Cerebellar cortex (tissue), 1 donor: ENCODE measurements at regions not wholly inside any gene's neighbourhood (a gene's known extent, or its start where the extent isn't known, plus 50 kb on each side); places are given as distances from the start of the nearest gene placed in this dataset.
"Not testable (repeated sequence)": the region's sequence is repeated elsewhere in the genome, so short reads cannot be mapped to it uniquely, and the experiment has no call there.

Experiments
- DNase-seq: peaks from one replicate; pipeline ENCODE4 v3.0.0-alpha.2; 2015; ENCODE audit warnings: low spot score

- no peak for DNase-seq
Measured at GRCh38 chr6:22748681-22749080, 179.3 kb downstream of the HDGFL1 start.

- DNase-seq, result no peak
Measured at GRCh38 chr6:22749696-22750095, 180.3 kb downstream of the HDGFL1 start.

GRCh38 chr6:22751223-22751622 is 181.9 kb downstream of the HDGFL1 start:
- DNase-seq, result no peak

GRCh38 chr6:22752522-22752921 is 183.2 kb downstream of the HDGFL1 start:
- no peak for DNase-seq

GRCh38 chr6:22754061-22754460 is 184.7 kb downstream of the HDGFL1 start:
- DNase-seq, result no peak

- no peak for DNase-seq
Measured at GRCh38 chr6:22755605-22756004, 186.2 kb downstream of the HDGFL1 start.

GRCh38 chr6:22756365-22756764 is 187.0 kb downstream of the HDGFL1 start:
- no peak for DNase-seq

- no peak for DNase-seq
Measured at GRCh38 chr6:22764496-22764895, 195.1 kb downstream of the HDGFL1 start.

- no peak for DNase-seq
Measured at GRCh38 chr6:22765015-22765414, 195.6 kb downstream of the HDGFL1 start.

GRCh38 chr6:22766979-22767378 is 197.6 kb downstream of the HDGFL1 start:
- no peak for DNase-seq

- no peak for DNase-seq
Measured at GRCh38 chr6:22770054-22770453, 200.7 kb downstream of the HDGFL1 start.

- no peak for DNase-seq
Measured at GRCh38 chr6:22774129-22774528, 204.8 kb downstream of the HDGFL1 start.

GRCh38 chr6:22778438-22778837 is 209.1 kb downstream of the HDGFL1 start:
- DNase-seq, result not testable (repeated sequence)

GRCh38 chr6:22779062-22779461 is 209.7 kb downstream of the HDGFL1 start:
- no peak for DNase-seq

GRCh38 chr6:22783931-22784330 is 214.6 kb downstream of the HDGFL1 start:
- no peak for DNase-seq

- DNase-seq, result peak; percentile 6
Measured at GRCh38 chr6:22784601-22785410, 215.4 kb downstream of the HDGFL1 start.

GRCh38 chr6:22788038-22788437 is 218.7 kb downstream of the HDGFL1 start:
- no peak for DNase-seq

- no peak for DNase-seq
Measured at GRCh38 chr6:22789315-22789714, 219.9 kb downstream of the HDGFL1 start.

GRCh38 chr6:22794844-22795243 is 225.5 kb downstream of the HDGFL1 start:
- DNase-seq, result no peak

- DNase-seq, result no peak
Measured at GRCh38 chr6:22800451-22800850, 231.1 kb downstream of the HDGFL1 start.

- no peak for DNase-seq
Measured at GRCh38 chr6:22801831-22802230, 232.5 kb downstream of the HDGFL1 start.

- no peak for DNase-seq
Measured at GRCh38 chr6:22804620-22805261, 235.4 kb downstream of the HDGFL1 start.

- DNase-seq, result no peak
Measured at GRCh38 chr6:22807261-22807660, 237.9 kb downstream of the HDGFL1 start.

- DNase-seq, result no peak
Measured at GRCh38 chr6:22807818-22808217, 238.5 kb downstream of the HDGFL1 start.
